Activated CD8-positive, alpha-beta T cell treated with anti-CD3 and anti-CD28 coated beads for 36 hours (primary cell): ENCODE measurements at regions not wholly inside any gene's neighbourhood (a gene's known extent, or its start where the extent isn't known, plus 50 kb on each side); places are given as distances from the start of the nearest gene placed in this dataset.

Experiments used
- ATAC-seq: fragments of 200-7000 bp; cut with Tn5 transposase; one replicate; pipeline ENCODE4 v1.10.0; 2021; ENCODE audit warnings: mild to moderate bottlenecking, moderate library complexity
- CTCF ChIA-PET: fragments of 350-600 bp; sonication (Branson Sonifier 250); formaldehyde crosslinking; loops from one replicate; lab custom pipeline; 2021; ENCODE audit warnings: antibody characterized with exemption; lab: Charles Lee
- POLR2A ChIA-PET: fragments of 350-600 bp; sonication (Branson Sonifier 250); formaldehyde crosslinking; loops from one replicate; lab custom pipeline; 2021; ENCODE audit warnings: antibody characterized with exemption; lab: Charles Lee
- DNase-seq: peaks from one replicate; pipeline ENCODE4 v3.0.0-alpha.2; 2020
- H3K27ac Mint-ChIP-seq: one replicate; pipeline ENCODE4 v1.8.0; 2021; ENCODE audit warnings: mild to moderate bottlenecking, mixed read lengths
- H3K27me3 Mint-ChIP-seq: one replicate; pipeline ENCODE4 v1.8.0; 2021; ENCODE audit warnings: mixed read lengths
- H3K36me3 Mint-ChIP-seq: one replicate; pipeline ENCODE4 v1.8.0; 2021; ENCODE audit warnings: low read depth, mixed read lengths
- H3K4me1 Mint-ChIP-seq: one replicate; pipeline ENCODE4 v1.8.0; 2021; ENCODE audit warnings: low read depth, mixed read lengths
- H3K4me3 Mint-ChIP-seq: one replicate; pipeline ENCODE4 v1.8.0; 2021; ENCODE audit warnings: mild to moderate bottlenecking, moderate library complexity, mixed read lengths
- H3K9me3 Mint-ChIP-seq: one replicate; pipeline ENCODE4 v1.8.0; 2021; ENCODE audit warnings: mixed read lengths
- CTCF ChIP-seq: fragments of 200-600 bp; IDR thresholded peaks from one replicate; pipeline ENCODE4 v1.8.0; 2022; ENCODE audit warnings: antibody characterized with exemption, mild to moderate bottlenecking
- intact Hi-C: fragments of 100-400 bp; cut with micrococcal nuclease; formaldehyde crosslinking; loops from one replicate; pipeline ENCODE4 v1.10.0; 2022

GRCh38 chr12:105455261-105455660 lies 124.8 kb downstream of the C12orf75 start:
- CTCF ChIA-PET: no interaction called here
- intact Hi-C loops: no loop called here
- ATAC-seq (no peak), DNase-seq (no peak)
- Mint-ChIP-seq H3K27ac (no peak overlapping the region), H3K9me3 (no peaks in the 10 kb centered on the region), H3K4me1 (no peaks in the 10 kb centered on the region), H3K27me3 (peaks cover 8% of the 10 kb centered on the region), H3K36me3 (no peaks in the 10 kb centered on the region), H3K4me3 (no peak overlapping the region)
- POLR2A ChIA-PET: no interaction called here
- no peak for TF ChIP-seq CTCF

- TF ChIP-seq CTCF: no peak
- ATAC-seq (no peak), DNase-seq (no peak)
- no peaks in the 10 kb centered on the region for H3K36me3 Mint-ChIP-seq
- peaks cover 8% of the 10 kb centered on the region for H3K27me3 Mint-ChIP-seq
- intact Hi-C loops: no loop called here
- no peaks in the 10 kb centered on the region for H3K4me1 Mint-ChIP-seq
- no peak overlapping the region for H3K4me3 Mint-ChIP-seq
- H3K9me3 Mint-ChIP-seq: no peaks in the 10 kb centered on the region
- ChIA-PET CTCF (no interaction called here), POLR2A (no interaction called here)
- no peak overlapping the region for H3K27ac Mint-ChIP-seq
These were observed 126.5 kb downstream of the C12orf75 start for GRCh38 chr12:105457026-105457425.

GRCh38 chr12:105459760-105460330 lies 129.4 kb downstream of the C12orf75 start:
- TF ChIP-seq CTCF: no peak
- H3K27ac Mint-ChIP-seq: no peak overlapping the region
- ATAC-seq: no peak
- intact Hi-C loops: no loop called here
- H3K4me1 Mint-ChIP-seq: no peaks in the 10 kb centered on the region
- no peaks in the 10 kb centered on the region for H3K36me3 Mint-ChIP-seq
- peaks cover 5% of the 10 kb centered on the region for H3K27me3 Mint-ChIP-seq
- ChIA-PET CTCF (no interaction called here), POLR2A (no interaction called here)
- DNase-seq: no peak
- no peak overlapping the region for H3K4me3 Mint-ChIP-seq
- H3K9me3 Mint-ChIP-seq: no peaks in the 10 kb centered on the region

- Mint-ChIP-seq H3K27ac (no peak overlapping the region), H3K27me3 (peaks cover 7% of the 10 kb centered on the region), H3K9me3 (no peaks in the 10 kb centered on the region), H3K36me3 (no peaks in the 10 kb centered on the region), H3K4me1 (no peaks in the 10 kb centered on the region), H3K4me3 (no peak overlapping the region)
- TF ChIP-seq CTCF: no peak
- DNase-seq (no peak), ATAC-seq (no peak)
- intact Hi-C loops: no loop called here
- POLR2A ChIA-PET: no interaction called here
- CTCF ChIA-PET: no interaction called here
These were observed 130.9 kb downstream of the C12orf75 start for GRCh38 chr12:105461271-105461943.

- CTCF ChIA-PET: no interaction called here
- Mint-ChIP-seq H3K27ac (no peak overlapping the region), H3K27me3 (peaks cover 7% of the 10 kb centered on the region), H3K9me3 (no peaks in the 10 kb centered on the region), H3K4me1 (no peaks in the 10 kb centered on the region), H3K36me3 (no peaks in the 10 kb centered on the region), H3K4me3 (no peak overlapping the region)
- ATAC-seq: no peak
- TF ChIP-seq CTCF: no peak
- POLR2A ChIA-PET: interaction anchor here (0.7 kb wide), 1 partner anchor 241 kb away, joined by 3 read pairs; no protein-coding TSS in a partner anchor
- DNase-seq: no peak
- intact Hi-C loops: no loop called here
These were observed 131.7 kb downstream of the C12orf75 start for GRCh38 chr12:105461944-105462762.
